K562 (cell line): ENCODE measurements at regions not wholly inside any gene's neighbourhood (a gene's known extent, or its start where the extent isn't known, plus 50 kb on each side); places are given as distances from the start of the nearest gene placed in this dataset.

Experiments
- ATAC-seq: fragments of 200-7000 bp; cut with Tn5 transposase; 3 replicates; pipeline ENCODE4 v1.9.1; 2020; ENCODE audit warnings: moderate library complexity
- BruUV-seq: library from RNA; stranded (reverse); fragments of 400-500 nt; replicated peaks from 2 replicates; lab custom pipeline; 2021; lab: Mats Ljungman, UMichigan
- CTCF ChIA-PET: fragments of 300-600 bp; formaldehyde crosslinking; extraction: SDS; loops from one replicate; lab custom pipeline; 2021; ENCODE audit warnings: low intra/inter-chr PET ratio; lab: Yijun Ruan, JAX
- POLR2A ChIA-PET: fragments of 300-600, 350-650 bp; sonication (Branson Sonifier 250); formaldehyde crosslinking; extraction: SDS; loops from one replicate; lab custom pipeline; 2021; ENCODE audit warnings: antibody characterized with exemption, inconsistent platforms; lab: Yijun Ruan, JAX
- DNase-seq, 4 experiments: peaks; one replicate each; pipeline versions ENCODE4 v3.0.0 to v3.0.0-alpha.2; 2011 to 2018; ENCODE audit warnings: low spot score in 3 of 4, mixed read lengths in 3 of 4; ENCODE audit errors: extremely low read depth in 1 of 4
- FAIRE-seq: peaks from 2 replicates; lab custom pipeline; 2011; peaks lifted over from hg19 to GRCh38; lab: Jason Lieb, UNC
- H2AFZ ChIP-seq: 2 replicates; pipeline ENCODE4 v1.6.0; 2011; ENCODE audit warnings: low read depth, low read length, control low read depth, inconsistent platforms
- H3K27ac ChIP-seq: fragments of 200-600 bp; 3 replicates; pipeline ENCODE4 v1.8.0; 2011; ENCODE audit warnings: low read depth, mild to moderate bottlenecking, control low read depth, inconsistent platforms, low read length, moderate library complexity, mixed read lengths; ENCODE audit errors: extremely low read depth
- H3K27me3 ChIP-seq, 2 experiments: fragments of 300-600 bp in 1 of 2; 2 replicates in 1 of 2; 3 replicates in 1 of 2; pipeline versions ENCODE4 v1.6.0 to v1.8.0; 2011; ENCODE audit warnings: inconsistent platforms in 2 of 2, low read length in 2 of 2, mild to moderate bottlenecking in 1 of 2, mixed read lengths in 1 of 2, moderate library complexity in 1 of 2; ENCODE audit not compliant: control insufficient read depth in 2 of 2, insufficient read depth in 2 of 2
- H3K36me3 ChIP-seq: fragments of 300-600 bp; 3 replicates; pipeline ENCODE4 v1.8.0; 2011; ENCODE audit warnings: mild to moderate bottlenecking, low read length, inconsistent platforms; ENCODE audit not compliant: control insufficient read depth, insufficient read depth
- H3K4me1 ChIP-seq, 2 experiments: fragments of 200-600 bp in 1 of 2; replicated peaks in 1 of 2; 2 replicates in 1 of 2; 3 replicates in 1 of 2; pipeline versions ENCODE4 v1.5.1 to v1.8.0; 2011; ENCODE audit warnings: inconsistent platforms in 2 of 2, low read length in 2 of 2, mild to moderate bottlenecking in 1 of 2, mixed read lengths in 1 of 2, moderate library complexity in 1 of 2; ENCODE audit not compliant: control insufficient read depth in 2 of 2, insufficient read depth in 2 of 2
- H3K4me2 ChIP-seq: 2 replicates; pipeline ENCODE4 v1.6.1; 2011; ENCODE audit warnings: low read length, control low read depth, inconsistent platforms, mixed read lengths; ENCODE audit not compliant: insufficient read depth
- H3K4me3 ChIP-seq: fragments of 200-600 bp; sonication (generic), shearing (Covaris generic); 2 replicates; pipeline ENCODE4 v1.5.1; 2016; ENCODE audit warnings: control low read depth, inconsistent platforms
- H3K79me2 ChIP-seq: fragments of 200-600 bp; 3 replicates; pipeline ENCODE4 v1.8.0; 2011; ENCODE audit warnings: low read length, inconsistent platforms; ENCODE audit not compliant: control insufficient read depth, insufficient read depth
- H3K9ac ChIP-seq, 2 experiments: 2 replicates each; pipeline versions ENCODE4 v1.6.0 to v1.6.1; 2011; ENCODE audit warnings: low read depth in 2 of 2, low read length in 2 of 2, control low read depth in 1 of 2, inconsistent platforms in 1 of 2, mild to moderate bottlenecking in 1 of 2, mixed read lengths in 1 of 2; ENCODE audit not compliant: insufficient read depth in 1 of 2
- H3K9me1 ChIP-seq: one replicate; pipeline ENCODE4 v1.6.0; 2011; ENCODE audit warnings: inconsistent platforms, mild to moderate bottlenecking, low read length, moderate library complexity; ENCODE audit not compliant: control insufficient read depth, insufficient read depth
- H3K9me3 ChIP-seq: replicated peaks from 2 replicates; pipeline ENCODE4 v1.5.1; 2011; ENCODE audit warnings: low read depth, low read length, inconsistent platforms; ENCODE audit not compliant: control insufficient read depth, insufficient read depth
- H4K20me1 ChIP-seq: replicated peaks from 2 replicates; pipeline ENCODE4 v1.6.1; 2011; ENCODE audit warnings: low read length, inconsistent platforms, mixed read lengths; ENCODE audit not compliant: control insufficient read depth, insufficient read depth
- ATF3 ChIP-seq, 2 experiments: fragments of 450-650 bp in 1 of 2; sonication (generic) in 1 of 2; formaldehyde crosslinking in 1 of 2; IDR thresholded peaks in 1 of 2; conservative IDR thresholded peaks in 1 of 2; 2 replicates each; pipeline versions ENCODE4 v1.6.1 to v1.8.1; 2016 to 2023; ENCODE audit warnings: mild to moderate bottlenecking in 2 of 2, moderate library complexity in 2 of 2, inconsistent platforms in 1 of 2, missing genetic modification reagents in 1 of 2
- C11orf30 ChIP-seq: fragments of 450-650 bp; IDR thresholded peaks from 2 replicates; pipeline ENCODE4 v1.6.1; 2016; ENCODE audit warnings: low read depth, mild to moderate bottlenecking
- CEBPG ChIP-seq, 3 experiments: fragments of 200-800 bp in 1 of 3; sonication (Bioruptor generic) in 1 of 3; sonication (generic) in 1 of 3; formaldehyde crosslinking in 1 of 3; IDR thresholded peaks in 2 of 3; conservative IDR thresholded peaks in 1 of 3; 2 replicates each; pipeline versions ENCODE4 v1.6.1 to v1.8.0; 2016 to 2022; ENCODE audit warnings: missing compliant biosample characterization in 2 of 3, missing genetic modification characterization in 2 of 3, mild to moderate bottlenecking in 1 of 3, missing genetic modification reagents in 1 of 3
- ETV5 ChIP-seq: sonication (generic); formaldehyde crosslinking; IDR thresholded peaks from 2 replicates; pipeline ENCODE4 v1.4.0; 2020; ENCODE audit warnings: low read depth, mild to moderate bottlenecking, missing genetic modification reagents
- EWSR1 ChIP-seq: fragments of 450-650 bp; IDR thresholded peaks from 2 replicates; pipeline ENCODE4 v1.6.1; 2018; ENCODE audit warnings: borderline replicate concordance, mild to moderate bottlenecking, low read depth, moderate library complexity; ENCODE audit not compliant: partially characterized antibody
- FIP1L1 ChIP-seq: fragments of 200-400 bp; formaldehyde crosslinking; IDR thresholded peaks from 2 replicates; pipeline ENCODE4 v1.6.1; 2018; ENCODE audit warnings: mild to moderate bottlenecking, low read depth, low read length; ENCODE audit not compliant: poor library complexity, severe bottlenecking
- HDAC3 ChIP-seq: fragments of 450-650 bp; IDR thresholded peaks from 2 replicates; pipeline ENCODE4 v1.6.1; 2018; ENCODE audit warnings: borderline replicate concordance, mild to moderate bottlenecking, moderate library complexity; ENCODE audit not compliant: partially characterized antibody
- ILK ChIP-seq: fragments of 450-650 bp; IDR thresholded peaks from 2 replicates; pipeline ENCODE4 v1.6.1; 2016; ENCODE audit warnings: missing genetic modification characterization, low read depth, mild to moderate bottlenecking, missing compliant biosample characterization, moderate library complexity, borderline replicate concordance
- KLF1 ChIP-seq: fragments of 450-650 bp; IDR thresholded peaks from 2 replicates; pipeline ENCODE4 v1.6.1; 2016; ENCODE audit warnings: missing genetic modification characterization, missing compliant biosample characterization
- MEF2D ChIP-seq: conservative IDR thresholded peaks from 2 replicates; pipeline ENCODE4 v1.6.1; 2016; ENCODE audit warnings: low read depth, missing genetic modification characterization, missing compliant biosample characterization
- NUFIP1 ChIP-seq: fragments of 450-650 bp; IDR thresholded peaks from 2 replicates; pipeline ENCODE4 v1.6.1; 2018; ENCODE audit not compliant: partially characterized antibody
- PHF8 ChIP-seq: fragments of 200-600 bp; sonication (generic); IDR thresholded peaks from 2 replicates; pipeline ENCODE4 v1.6.1; 2012; ENCODE audit warnings: mixed run types, mild to moderate bottlenecking, inconsistent platforms, low read length, moderate library complexity, borderline replicate concordance
- SIRT6 ChIP-seq: IDR thresholded peaks from one replicate; pipeline ENCODE4 v1.6.1; 2012; ENCODE audit warnings: low read depth, mild to moderate bottlenecking, control low read depth, inconsistent platforms, low read length, moderate library complexity
- SMARCC2 ChIP-seq: fragments of 450-650 bp; IDR thresholded peaks from 2 replicates; pipeline ENCODE4 v1.6.1; 2017; ENCODE audit warnings: antibody characterized with exemption, moderate library complexity, mild to moderate bottlenecking, low read depth
- TBP ChIP-seq: optimal IDR thresholded peaks from 2 replicates; pipeline ENCODE3; 2011; ENCODE audit warnings: low read depth, low read length, improper control_type of control experiment
- ZBTB7A ChIP-seq: IDR thresholded peaks from 2 replicates; pipeline ENCODE4 v1.6.1; 2011; ENCODE audit warnings: low read depth, mild to moderate bottlenecking, low read length, moderate library complexity, borderline replicate concordance; ENCODE audit not compliant: control insufficient read depth
- ZNF133 ChIP-seq: fragments of 250-450 bp; sonication (Bioruptor Pico); IDR thresholded peaks from 2 replicates; pipeline ENCODE4 v1.4.0; 2020; ENCODE audit warnings: mild to moderate bottlenecking
- ZNF217 ChIP-seq: sonication (generic); formaldehyde crosslinking; IDR thresholded peaks from 2 replicates; pipeline ENCODE4 v1.8.0; 2022; ENCODE audit warnings: mild to moderate bottlenecking, missing genetic modification reagents
- WGBS: fragments of 100-300 bp; shearing (Covaris generic); methylation state at CpG from one replicate; pipeline ENCODE4 v1.1.6; 2016; ENCODE audit warnings: low coverage, mixed read lengths; ENCODE audit not compliant: insufficient coverage; ENCODE audit errors: missing lambda C conversion rate; 5-methylcytosine and 5-hydroxymethylcytosine counted together
- in situ Hi-C: fragments of 300-500 bp; cut with MboI; formaldehyde crosslinking; loops from 4 replicates; pipeline ENCODE4 v1.15.0; 2018; ENCODE audit warnings: inconsistent platforms, mixed read lengths
- intact Hi-C: fragments of 100-400 bp; cut with micrococcal nuclease; formaldehyde crosslinking; loops from 2 replicates; pipeline ENCODE4 v1.14.2; 2022
- TF ChIP-seq, protein P1 (sequence below): fragments of 250-450 bp; sonication (Bioruptor Pico); IDR thresholded peaks from 2 replicates; pipeline ENCODE4 v1.8.0; 2022; ENCODE audit warnings: inconsistent platforms

DNA sequence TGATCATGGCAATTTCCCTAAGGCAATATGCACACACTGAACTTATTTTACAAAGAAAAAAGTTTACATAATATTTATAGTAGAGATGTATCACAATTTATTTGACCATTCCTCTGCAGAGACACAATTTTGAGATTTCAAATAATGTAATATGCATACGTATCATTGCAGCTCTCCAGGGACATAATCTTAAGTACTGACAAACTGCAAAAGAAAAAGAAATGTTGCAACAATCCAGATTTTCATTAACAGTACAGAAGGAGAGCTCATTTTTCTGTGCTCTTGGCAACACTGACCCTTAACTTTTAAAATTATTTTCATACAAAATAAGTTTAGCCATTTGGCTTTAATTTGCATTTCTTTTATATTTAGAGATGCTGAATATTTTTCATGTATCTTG is 710.2 kb upstream of the SLC39A10 start (continued):
- TF ChIP-seq ATF3 (IDR thresholded peaks at IDR 0.05): no peak
- TF ChIP-seq ATF3 (CRISPR knock-in tag; conservative IDR thresholded peaks at IDR 0.05): no peak
- TF ChIP-seq ZNF133 (CRISPR knock-in tag): no peak
- no peak for TF ChIP-seq SIRT6
- TF ChIP-seq PHF8: no peak
- TF ChIP-seq ETV5 (CRISPR knock-in tag): no peak
- no peak for TF ChIP-seq CEBPG (CRISPR knock-in tag; IDR thresholded peaks at IDR 0.05)
- no peak for TF ChIP-seq CEBPG (tag; conservative IDR thresholded peaks at IDR 0.05 in 1 of 2, IDR thresholded peaks at IDR 0.05 in 1 of 2)
- TF ChIP-seq, all 486 proteins: peak for 0

GRCh38 chr2:194938066-194938465 is 719.0 kb upstream of the SLC39A10 start:
- no peak overlapping the region for H3K4me2 ChIP-seq
- FAIRE-seq (no peak), ATAC-seq (no peak), DNase-seq (no peak)
- no peaks in the 10 kb centered on the region for H3K9me1 ChIP-seq
- ChIA-PET CTCF (no interaction called here), POLR2A (no interaction called here)
- 11% methylated on average over 2 of the region's 2 CpGs for WGBS
- H3K36me3 ChIP-seq: no peaks in the 10 kb centered on the region
- TF ChIP-seq, protein P1, sequence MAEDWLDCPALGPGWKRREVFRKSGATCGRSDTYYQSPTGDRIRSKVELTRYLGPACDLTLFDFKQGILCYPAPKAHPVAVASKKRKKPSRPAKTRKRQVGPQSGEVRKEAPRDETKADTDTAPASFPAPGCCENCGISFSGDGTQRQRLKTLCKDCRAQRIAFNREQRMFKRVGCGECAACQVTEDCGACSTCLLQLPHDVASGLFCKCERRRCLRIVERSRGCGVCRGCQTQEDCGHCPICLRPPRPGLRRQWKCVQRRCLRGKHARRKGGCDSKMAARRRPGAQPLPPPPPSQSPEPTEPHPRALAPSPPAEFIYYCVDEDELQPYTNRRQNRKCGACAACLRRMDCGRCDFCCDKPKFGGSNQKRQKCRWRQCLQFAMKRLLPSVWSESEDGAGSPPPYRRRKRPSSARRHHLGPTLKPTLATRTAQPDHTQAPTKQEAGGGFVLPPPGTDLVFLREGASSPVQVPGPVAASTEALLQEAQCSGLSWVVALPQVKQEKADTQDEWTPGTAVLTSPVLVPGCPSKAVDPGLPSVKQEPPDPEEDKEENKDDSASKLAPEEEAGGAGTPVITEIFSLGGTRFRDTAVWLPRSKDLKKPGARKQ (CRISPR knock-in tag): no peak
- TF ChIP-seq SMARCC2 (no peak), ILK (tag) (no peak), ZBTB7A (no peak), HDAC3 (no peak), KLF1 (tag) (no peak), EWSR1 (no peak), MEF2D (tag) (no peak), NUFIP1 (no peak), FIP1L1 (no peak), C11orf30 (no peak), ZNF217 (CRISPR knock-in tag) (no peak), TBP (no peak)
- H3K9ac ChIP-seq: no peak overlapping the region
- H3K27me3 ChIP-seq: no peaks in the 10 kb centered on the region
- intact Hi-C loops: no loop called here
- no peaks in the 10 kb centered on the region for H4K20me1 ChIP-seq
- H3K4me3 ChIP-seq: no peak overlapping the region
- H3K4me1 ChIP-seq: no peaks in the 10 kb centered on the region
- H3K79me2 ChIP-seq: no peaks in the 10 kb centered on the region
- H2AFZ ChIP-seq: no peak overlapping the region
- in situ Hi-C loops: no loop called here
- no peaks in the 10 kb centered on the region for H3K9me3 ChIP-seq
- H3K27ac ChIP-seq: no peak overlapping the region
- BruUV-seq: no TSS peak
